ENCODE measurements at regions not wholly inside any gene's neighbourhood (a gene's known extent, or its start where the extent isn't known, plus 50 kb on each side); places are given as distances from the start of the nearest gene placed in this dataset.
A peak's percentile ranks its signal among the peaks of the same experiment; 100 is the strongest.

DNA sequence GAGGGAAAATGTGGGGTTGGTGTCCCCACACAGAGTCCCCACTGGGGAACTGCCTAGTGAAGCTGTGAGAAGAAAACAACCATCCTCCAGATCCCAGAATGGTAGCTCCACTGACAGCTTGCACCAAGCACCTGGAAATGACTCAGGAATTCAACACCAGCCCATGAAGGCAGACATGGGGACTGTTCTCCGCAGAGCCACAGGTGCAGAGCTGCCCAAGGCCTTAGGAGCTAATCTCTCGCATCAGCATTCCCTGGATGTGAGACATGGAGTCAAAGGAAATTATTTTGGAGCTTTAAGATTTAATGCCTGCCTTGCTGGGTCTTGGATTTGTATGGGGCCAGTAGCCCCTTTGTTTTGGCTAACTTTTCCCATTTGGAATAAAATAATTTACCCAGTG lies 367.9 kb downstream of the FAM133A start:
- TF ChIP-seq CTCF (IDR thresholded peaks at IDR 0.05; ENCODE audit: borderline replicate concordance, control extremely low read depth, extremely low read depth, insufficient read depth, missing control alignments) = no peak
- no peak for DNase-seq (ENCODE audit: low spot score)
- in situ Hi-C loops (cut with MboI; ENCODE audit: low sequenced_read_pairs, unreplicated experiment) = no loop called here

GRCh38 chrX:94045724-94046123 lies 371.7 kb downstream of the FAM133A start:
- DNase-seq (ENCODE audit: low spot score) = no peak
- TF ChIP-seq CTCF (IDR thresholded peaks at IDR 0.05; ENCODE audit: borderline replicate concordance, control extremely low read depth, extremely low read depth, insufficient read depth, missing control alignments) = no peak
- in situ Hi-C loops (cut with MboI; ENCODE audit: low sequenced_read_pairs, unreplicated experiment) = no loop called here

- in situ Hi-C loops (cut with MboI; ENCODE audit: low sequenced_read_pairs, unreplicated experiment) = no loop called here
- TF ChIP-seq CTCF (IDR thresholded peaks at IDR 0.05; ENCODE audit: borderline replicate concordance, control extremely low read depth, extremely low read depth, insufficient read depth, missing control alignments) = no peak
- DNase-seq (ENCODE audit: low spot score) = no peak
Observed at GRCh38 chrX:94051926-94052325, 377.9 kb downstream of the FAM133A start.

DNA sequence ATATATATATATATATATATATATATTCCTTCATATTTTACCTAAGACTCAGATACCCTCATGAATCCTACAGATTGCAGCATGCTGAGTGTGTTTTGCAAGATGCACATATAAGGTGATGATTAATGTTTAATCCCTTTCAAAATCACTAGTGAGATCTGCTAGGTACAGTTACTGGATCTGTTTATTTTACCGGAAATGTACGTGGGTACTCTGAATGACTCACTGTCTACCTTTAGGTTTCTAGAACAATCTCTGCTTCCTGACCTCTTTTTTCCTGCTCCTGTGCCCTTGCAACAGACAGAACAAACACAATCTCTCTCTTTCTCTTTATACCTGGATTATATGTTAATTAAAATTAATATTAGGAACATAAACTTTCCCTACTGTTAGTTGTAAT lies 379.6 kb downstream of the FAM133A start:
- in situ Hi-C loops (cut with MboI; ENCODE audit: low sequenced_read_pairs, unreplicated experiment) = no loop called here
- TF ChIP-seq CTCF (IDR thresholded peaks at IDR 0.05; ENCODE audit: borderline replicate concordance, control extremely low read depth, extremely low read depth, insufficient read depth, missing control alignments) = no peak
- DNase-seq (ENCODE audit: low spot score) = no peak

DNA sequence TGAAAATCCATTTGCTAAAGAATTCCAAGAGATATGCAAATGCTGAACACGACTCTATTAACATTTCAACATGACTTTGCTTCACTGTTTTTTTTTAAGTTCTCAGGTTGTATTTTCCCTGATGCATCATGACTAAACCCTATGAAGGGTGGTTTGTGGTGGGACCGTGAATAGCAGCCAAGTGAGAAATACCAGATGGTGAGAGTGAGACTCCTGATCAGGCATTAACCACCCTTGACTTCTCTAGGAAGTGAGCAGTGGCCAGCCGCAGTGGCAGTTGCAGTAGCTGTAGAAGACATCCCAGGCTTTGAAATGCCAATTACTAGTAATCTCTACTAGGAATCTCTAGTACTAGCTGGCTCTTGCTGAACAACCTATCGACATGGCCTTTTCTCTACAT lies 383.4 kb downstream of the FAM133A start:
- no peak for DNase-seq (ENCODE audit: low spot score)
- in situ Hi-C loops (cut with MboI; ENCODE audit: low sequenced_read_pairs, unreplicated experiment) = no loop called here
- TF ChIP-seq CTCF (IDR thresholded peaks at IDR 0.05; ENCODE audit: borderline replicate concordance, control extremely low read depth, extremely low read depth, insufficient read depth, missing control alignments) = no peak

- peak; percentile 6 for DNase-seq (ENCODE audit: low spot score)
- in situ Hi-C loops (cut with MboI; ENCODE audit: low sequenced_read_pairs, unreplicated experiment) = no loop called here
- TF ChIP-seq CTCF (IDR thresholded peaks at IDR 0.05; ENCODE audit: borderline replicate concordance, control extremely low read depth, extremely low read depth, insufficient read depth, missing control alignments) = peak; percentile 19
Observed at GRCh38 chrX:94058728-94059382, 384.8 kb downstream of the FAM133A start.
